Breast epithelium (tissue), 3 donors: ENCODE measurements at regions not wholly inside any gene's neighbourhood (a gene's known extent, or its start where the extent isn't known, plus 50 kb on each side); places are given as distances from the start of the nearest gene placed in this dataset.

Source experiments
- CTCF ChIP-seq, 3 donors: fragments of 450-650 bp; IDR thresholded peaks; one replicate each; pipeline ENCODE4 v1.5.1; 2016 to 2017; ENCODE audit warnings: antibody characterized with exemption in 3 of 3, mild to moderate bottlenecking in 3 of 3, moderate library complexity in 3 of 3
- POLR2A ChIP-seq: fragments of 450-650 bp; IDR thresholded peaks from one replicate; pipeline ENCODE4 v1.6.1; 2016; ENCODE audit warnings: antibody characterized with exemption, mild to moderate bottlenecking, moderate library complexity
- POLR2AphosphoS5 ChIP-seq, 3 donors: sonication (generic); formaldehyde crosslinking; IDR thresholded peaks; one replicate each; pipeline ENCODE4 v1.6.1; 2017; ENCODE audit warnings: antibody characterized with exemption in 3 of 3

- no peak for TF ChIP-seq CTCF (IDR thresholded peaks at IDR 0.05)
- no peak for TF ChIP-seq POLR2A
- TF ChIP-seq POLR2AphosphoS5 (IDR thresholded peaks at IDR 0.05), result no peak
These were observed 211.0 kb downstream of the HAUS1 start for GRCh38 chr18:46315161-46315560.
